ENCODE measurements at regions not wholly inside any gene's neighbourhood (a gene's known extent, or its start where the extent isn't known, plus 50 kb on each side); places are given as distances from the start of the nearest gene placed in this dataset.
"Not testable (repeated sequence)": the region's sequence is repeated elsewhere in the genome, so short reads cannot be mapped to it uniquely, and the experiment has no call there.

GRCh38 chr3:110413807-110414748, 657.5 kb upstream of the NECTIN3 start:
- no peak for DNase-seq

GRCh38 chr3:110414855-110415254, 656.8 kb upstream of the NECTIN3 start:
- DNase-seq = no peak

GRCh38 chr3:110419096-110419495, 652.5 kb upstream of the NECTIN3 start:
- DNase-seq = no peak

- no peak for DNase-seq
Observed at GRCh38 chr3:110419601-110420000, 652.0 kb upstream of the NECTIN3 start.

GRCh38 chr3:110420158-110420641, 651.4 kb upstream of the NECTIN3 start:
- no peak for DNase-seq

GRCh38 chr3:110423276-110423675, 648.3 kb upstream of the NECTIN3 start:
- DNase-seq = no peak

GRCh38 chr3:110430146-110430545, 641.5 kb upstream of the NECTIN3 start:
- DNase-seq = no peak

GRCh38 chr3:110436209-110436608, 635.4 kb upstream of the NECTIN3 start:
- DNase-seq = no peak

- not testable (repeated sequence) for DNase-seq
Observed at GRCh38 chr3:110440066-110440653, 631.5 kb upstream of the NECTIN3 start.

GRCh38 chr3:110454066-110454465, 617.5 kb upstream of the NECTIN3 start:
- no peak for DNase-seq

GRCh38 chr3:110456001-110456400, 615.6 kb upstream of the NECTIN3 start:
- no peak for DNase-seq

- no peak for DNase-seq
Observed at GRCh38 chr3:110456438-110457138, 615.0 kb upstream of the NECTIN3 start.

GRCh38 chr3:110457508-110457907, 614.1 kb upstream of the NECTIN3 start:
- no peak for DNase-seq

- DNase-seq = no peak
Observed at GRCh38 chr3:110459021-110459420, 612.6 kb upstream of the NECTIN3 start.

- no peak for DNase-seq
Observed at GRCh38 chr3:110470310-110470709, 601.3 kb upstream of the NECTIN3 start.

GRCh38 chr3:110473405-110473804, 598.2 kb upstream of the NECTIN3 start:
- no peak for DNase-seq

GRCh38 chr3:110474397-110474796, 597.2 kb upstream of the NECTIN3 start:
- DNase-seq = no peak

- no peak for DNase-seq
Observed at GRCh38 chr3:110478377-110479054, 593.1 kb upstream of the NECTIN3 start.

- DNase-seq = no peak
Observed at GRCh38 chr3:110479731-110480130, 591.9 kb upstream of the NECTIN3 start.

GRCh38 chr3:110485389-110485788, 586.2 kb upstream of the NECTIN3 start:
- DNase-seq = no peak

GRCh38 chr3:110487840-110488239, 583.8 kb upstream of the NECTIN3 start:
- DNase-seq = no peak

- DNase-seq = no peak
Observed at GRCh38 chr3:110491413-110491812, 580.2 kb upstream of the NECTIN3 start.

- DNase-seq = no peak
Observed at GRCh38 chr3:110492876-110493275, 578.7 kb upstream of the NECTIN3 start.

Measured in GOT3 (cell line).